Stomach smooth muscle (tissue), 2 donors: ENCODE measurements at regions not wholly inside any gene's neighbourhood (a gene's known extent, or its start where the extent isn't known, plus 50 kb on each side); places are given as distances from the start of the nearest gene placed in this dataset.

Experiments
- H3K27ac ChIP-seq: one replicate; pipeline ENCODE4 v1.7.0; 2013; ENCODE audit warnings: mild to moderate bottlenecking, low read length, inconsistent platforms
- H3K27me3 ChIP-seq, 2 donors: one replicate each; pipeline ENCODE4 v1.7.0; 2013; ENCODE audit warnings: low read length in 2 of 2; ENCODE audit not compliant: insufficient read depth in 2 of 2, control insufficient read depth in 1 of 2
- H3K36me3 ChIP-seq, 2 donors: one replicate each; pipeline ENCODE4 v1.7.0; 2013; ENCODE audit warnings: low read length in 2 of 2; ENCODE audit not compliant: control insufficient read depth in 2 of 2, insufficient read depth in 2 of 2
- H3K4me1 ChIP-seq: one replicate; pipeline ENCODE4 v1.7.0; 2013; ENCODE audit warnings: low read length; ENCODE audit not compliant: control insufficient read depth, insufficient read depth
- H3K4me3 ChIP-seq, 2 donors: one replicate each; pipeline ENCODE4 v1.7.0; 2013; ENCODE audit warnings: low read length in 2 of 2
- H3K9ac ChIP-seq, 2 donors: one replicate each; pipeline ENCODE4 v1.7.0; 2013; ENCODE audit warnings: low read length in 2 of 2, mild to moderate bottlenecking in 1 of 2
- H3K9me3 ChIP-seq, 2 donors: one replicate each; pipeline ENCODE4 v1.7.0; 2013; ENCODE audit warnings: low read length in 2 of 2; ENCODE audit not compliant: control insufficient read depth in 2 of 2
- donor health status: healthy.
- donor health status: Pancreatic carcinoma.

DNA sequence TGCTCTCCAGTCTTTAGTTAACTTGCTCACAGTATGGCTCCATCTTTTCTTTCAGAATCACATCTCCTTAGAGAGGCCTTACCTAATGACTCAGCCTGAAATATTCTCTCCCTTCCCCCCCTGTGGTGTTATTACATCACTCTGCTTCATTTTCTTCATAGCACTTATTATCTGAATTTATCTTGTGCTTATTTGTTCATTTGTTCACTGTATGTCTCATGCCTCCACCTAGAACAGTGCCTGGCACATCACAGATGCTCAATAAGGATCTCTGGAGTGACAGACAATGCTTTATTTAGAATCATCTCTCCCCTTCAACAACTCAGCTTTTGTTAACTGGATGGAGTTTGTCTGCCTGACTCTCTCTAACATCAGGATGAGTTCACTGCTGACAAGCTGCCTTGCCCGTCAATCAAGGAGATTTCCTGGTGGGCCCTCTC lies 96.6 kb upstream of the MAN1A1 start:
- Histone ChIP-seq H3K36me3 (no peaks in the 10 kb centered on the region), H3K27ac (no peak overlapping the region), H3K4me3 (peak overlapping the region in 1 of 2 donors; percentile 28), H3K9me3 (no peaks in the 10 kb centered on the region), H3K9ac (peak overlapping the region in 1 of 2 donors; percentile 10), H3K4me1 (peaks cover 5% of the 10 kb centered on the region), H3K27me3 (no peaks in the 10 kb centered on the region)

DNA sequence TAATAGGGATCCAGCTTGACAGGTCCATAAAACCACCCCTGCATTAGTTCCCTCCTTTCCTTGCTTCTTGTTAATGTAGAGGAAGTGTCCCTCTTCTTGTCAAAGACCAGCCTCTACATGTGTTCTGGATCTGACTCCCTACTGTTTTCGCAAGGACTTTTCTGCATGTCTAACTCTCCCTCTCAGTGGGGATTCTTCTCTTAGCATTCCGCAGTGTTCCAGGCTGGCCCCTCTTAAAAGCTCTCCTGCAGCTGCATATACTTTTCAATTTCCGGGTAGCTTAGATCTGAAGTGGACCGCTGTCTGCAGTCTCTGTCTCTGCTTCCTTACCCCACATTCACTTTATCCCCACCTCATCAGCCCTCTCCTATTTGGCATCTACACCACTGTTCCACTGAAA lies 96.1 kb upstream of the MAN1A1 start:
- Histone ChIP-seq H3K9ac (no peak overlapping the region), H3K36me3 (no peaks in the 10 kb centered on the region), H3K27ac (no peak overlapping the region), H3K9me3 (no peaks in the 10 kb centered on the region), H3K27me3 (no peaks in the 10 kb centered on the region), H3K4me1 (peaks cover 5% of the 10 kb centered on the region), H3K4me3 (no peak overlapping the region)

DNA sequence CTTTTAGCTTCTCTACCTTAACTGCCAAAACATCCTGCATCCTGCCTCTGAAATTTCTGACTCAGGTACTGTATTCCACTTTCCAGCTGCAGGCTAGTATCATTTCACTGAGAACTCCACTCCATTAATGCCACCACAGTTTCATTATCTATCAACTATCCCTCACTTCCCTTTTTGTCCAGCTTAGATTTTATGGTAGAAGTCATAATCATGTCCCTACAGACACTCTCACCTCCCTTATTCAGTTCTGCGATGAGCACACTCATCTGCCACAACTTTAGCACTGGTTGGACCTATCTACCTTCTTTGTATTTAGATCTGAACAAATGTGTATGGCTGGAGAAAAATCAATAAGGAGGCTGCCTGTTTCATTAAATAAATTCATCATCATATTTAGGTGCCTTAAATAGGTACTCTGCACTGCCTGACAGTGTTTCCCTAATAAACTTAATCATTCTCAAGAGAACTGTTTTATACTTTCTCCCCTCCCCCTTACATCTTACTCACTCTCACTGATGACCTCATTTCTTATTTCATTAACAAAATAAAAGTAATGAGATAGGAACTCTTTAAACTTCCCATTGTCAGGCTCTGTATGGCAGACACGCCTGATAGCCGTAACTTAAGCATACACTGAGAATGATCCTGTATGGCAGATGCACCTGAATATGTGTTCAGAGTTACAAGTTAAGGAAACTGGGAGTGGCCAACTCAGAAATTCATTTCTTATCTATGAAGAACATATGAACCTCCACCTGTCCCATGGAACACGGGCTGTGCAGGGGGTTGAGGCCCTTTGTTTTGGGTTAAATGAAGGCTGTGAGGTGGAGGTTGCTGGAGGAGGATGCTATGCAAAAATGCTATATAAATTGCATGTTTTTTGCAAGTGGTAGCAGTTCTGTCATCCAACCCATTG lies 95.3 kb upstream of the MAN1A1 start:
- peaks cover 5% of the 10 kb centered on the region for H3K4me1 ChIP-seq
- no peak overlapping the region for H3K4me3 ChIP-seq
- H3K9ac ChIP-seq: no peak overlapping the region
- no peaks in the 10 kb centered on the region for H3K36me3 ChIP-seq
- H3K9me3 ChIP-seq: no peaks in the 10 kb centered on the region
- H3K27ac ChIP-seq: no peak overlapping the region
- H3K27me3 ChIP-seq: no peaks in the 10 kb centered on the region

DNA sequence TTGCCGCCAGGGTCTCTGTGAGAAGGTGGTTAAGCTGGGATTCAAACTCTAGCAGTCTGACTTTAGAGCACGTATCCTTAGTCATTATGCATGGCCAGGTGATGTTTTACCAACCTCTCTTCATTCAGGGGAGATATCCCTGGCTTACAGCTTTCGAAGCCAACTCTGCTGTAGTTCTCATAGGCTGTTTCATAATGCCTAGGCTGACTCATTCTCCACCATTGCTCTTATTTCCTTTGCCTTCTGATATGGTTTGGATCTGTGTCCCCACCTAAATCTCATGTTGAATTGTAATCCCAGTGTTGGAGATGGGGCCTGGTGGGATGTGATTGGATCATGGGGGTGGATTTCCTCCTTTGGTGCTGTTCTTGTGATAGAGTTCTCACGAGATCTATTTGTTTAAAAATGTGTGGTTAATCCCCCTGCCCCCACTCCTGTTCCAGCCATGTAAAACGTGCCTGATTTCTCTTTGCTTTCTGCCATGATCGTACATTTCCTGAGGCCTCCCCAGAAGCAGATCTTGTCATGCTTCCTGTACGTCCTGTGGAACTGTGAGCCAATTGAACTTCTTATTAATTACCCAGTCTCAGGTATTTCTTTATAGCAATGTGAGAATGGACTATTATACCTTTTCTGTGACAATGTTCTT lies 94.6 kb upstream of the MAN1A1 start:
- Histone ChIP-seq H3K9ac (no peak overlapping the region), H3K4me1 (peaks cover 5% of the 10 kb centered on the region), H3K36me3 (no peaks in the 10 kb centered on the region)

GRCh38 chr6:119442776-119443184 lies 93.2 kb upstream of the MAN1A1 start:
- Histone ChIP-seq H3K36me3 (no peaks in the 10 kb centered on the region), H3K9ac (no peak overlapping the region), H3K9me3 (no peaks in the 10 kb centered on the region), H3K27ac (no peak overlapping the region), H3K4me1 (peaks cover 5% of the 10 kb centered on the region), H3K4me3 (no peak overlapping the region), H3K27me3 (no peaks in the 10 kb centered on the region)

More for the DNA sequence above, 94.6 kb upstream of the MAN1A1 start:
- no peaks in the 10 kb centered on the region for H3K9me3 ChIP-seq
- H3K27me3 ChIP-seq: no peaks in the 10 kb centered on the region
- no peak overlapping the region for H3K27ac ChIP-seq
- no peak overlapping the region for H3K4me3 ChIP-seq

DNA sequence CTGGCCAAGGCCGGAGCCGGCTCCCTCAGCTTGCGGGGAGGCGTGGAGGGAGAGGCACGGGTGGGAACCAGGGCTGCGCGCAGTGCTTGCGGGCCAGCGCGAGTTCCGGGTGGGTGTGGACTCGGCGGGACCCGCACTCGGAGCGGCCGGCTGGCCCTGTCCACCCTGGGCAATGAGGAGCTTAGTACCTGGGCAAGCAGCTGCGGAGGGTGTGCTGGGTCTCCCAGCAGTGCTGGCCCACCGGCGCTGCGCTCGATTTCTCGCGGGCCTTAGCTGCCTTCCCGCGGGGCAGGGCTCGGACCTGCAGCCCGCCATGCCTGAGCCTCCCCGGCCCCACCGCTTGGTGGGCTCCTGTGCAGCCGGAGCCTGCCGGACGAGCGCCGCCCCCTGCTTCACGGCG lies 91.4 kb upstream of the MAN1A1 start:
- Histone ChIP-seq H3K4me1 (no peaks in the 10 kb centered on the region), H3K27ac (no peak overlapping the region), H3K9ac (no peak overlapping the region), H3K9me3 (no peaks in the 10 kb centered on the region), H3K27me3 (no peaks in the 10 kb centered on the region), H3K36me3 (no peaks in the 10 kb centered on the region), H3K4me3 (no peak overlapping the region)

DNA sequence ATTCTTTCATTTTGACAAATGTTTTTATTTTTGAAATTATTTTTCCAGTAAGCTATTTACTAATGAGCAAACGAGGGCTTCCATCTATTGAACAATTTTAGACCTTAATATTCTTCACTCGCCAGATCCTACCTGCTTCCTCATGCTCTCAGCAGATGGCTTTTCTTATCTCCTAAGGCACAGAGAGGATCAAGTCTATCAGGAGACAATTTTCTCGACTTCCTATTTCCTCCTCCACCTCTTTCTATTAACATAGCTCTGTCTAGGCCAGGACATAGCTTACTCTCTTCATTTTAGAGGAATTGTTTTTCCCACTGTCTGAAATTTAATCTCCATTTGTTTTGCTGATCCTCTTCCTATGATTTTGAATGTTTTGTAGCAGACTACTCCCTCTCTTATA lies 87.0 kb upstream of the MAN1A1 start:
- Histone ChIP-seq H3K36me3 (no peaks in the 10 kb centered on the region), H3K9me3 (no peaks in the 10 kb centered on the region), H3K4me1 (no peaks in the 10 kb centered on the region), H3K27me3 (no peaks in the 10 kb centered on the region), H3K27ac (no peak overlapping the region), H3K9ac (no peak overlapping the region), H3K4me3 (no peak overlapping the region)

DNA sequence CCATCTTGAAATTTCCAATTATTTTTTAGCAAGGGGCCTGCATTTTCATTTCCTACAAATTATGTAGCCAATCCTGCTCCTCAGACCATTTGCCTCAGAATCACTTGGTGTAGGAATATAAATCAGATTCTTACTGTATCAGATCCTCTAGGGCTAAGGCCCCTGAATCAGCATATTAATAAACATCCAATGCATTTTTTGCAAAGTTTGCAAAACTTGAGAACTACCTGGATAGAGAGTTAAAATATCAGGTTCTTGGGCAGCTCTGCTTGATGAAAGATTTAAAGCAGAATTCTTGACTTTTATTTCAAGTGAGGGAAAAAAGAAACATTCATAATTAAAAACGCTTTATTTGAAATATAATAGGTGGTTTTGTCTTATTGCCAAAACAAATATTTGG lies 82.2 kb upstream of the MAN1A1 start:
- H3K27me3 ChIP-seq: no peaks in the 10 kb centered on the region
- no peaks in the 10 kb centered on the region for H3K4me1 ChIP-seq
- H3K9me3 ChIP-seq: no peaks in the 10 kb centered on the region
- no peaks in the 10 kb centered on the region for H3K36me3 ChIP-seq
- no peak overlapping the region for H3K9ac ChIP-seq
- H3K4me3 ChIP-seq: no peak overlapping the region
- H3K27ac ChIP-seq: no peak overlapping the region

DNA sequence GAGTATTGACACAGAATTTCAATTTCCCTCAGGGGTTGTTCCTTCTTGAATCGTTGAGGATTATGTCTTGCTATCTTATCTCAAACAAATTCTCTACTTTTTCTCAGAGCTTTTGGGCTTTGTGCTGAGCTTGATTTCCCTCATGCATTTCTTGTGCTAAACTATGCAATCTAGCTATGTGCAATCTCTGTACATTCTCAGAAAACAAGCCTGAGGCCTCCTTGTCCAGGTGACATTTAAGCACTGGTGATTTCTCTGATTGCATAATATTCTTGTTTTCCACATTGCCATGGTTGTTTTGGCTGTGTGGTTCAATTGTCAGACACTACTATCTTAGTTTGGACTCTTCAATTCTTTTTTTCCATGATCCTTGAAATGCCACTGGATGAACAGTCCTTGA lies 81.2 kb upstream of the MAN1A1 start:
- Histone ChIP-seq H3K27ac (no peak overlapping the region), H3K36me3 (no peaks in the 10 kb centered on the region), H3K4me3 (no peak overlapping the region), H3K27me3 (no peaks in the 10 kb centered on the region), H3K9ac (no peak overlapping the region), H3K9me3 (no peaks in the 10 kb centered on the region), H3K4me1 (no peaks in the 10 kb centered on the region)

GRCh38 chr6:119428633-119429032 lies 79.1 kb upstream of the MAN1A1 start:
- H3K4me3 ChIP-seq: no peak overlapping the region
- H3K9me3 ChIP-seq: no peaks in the 10 kb centered on the region

DNA sequence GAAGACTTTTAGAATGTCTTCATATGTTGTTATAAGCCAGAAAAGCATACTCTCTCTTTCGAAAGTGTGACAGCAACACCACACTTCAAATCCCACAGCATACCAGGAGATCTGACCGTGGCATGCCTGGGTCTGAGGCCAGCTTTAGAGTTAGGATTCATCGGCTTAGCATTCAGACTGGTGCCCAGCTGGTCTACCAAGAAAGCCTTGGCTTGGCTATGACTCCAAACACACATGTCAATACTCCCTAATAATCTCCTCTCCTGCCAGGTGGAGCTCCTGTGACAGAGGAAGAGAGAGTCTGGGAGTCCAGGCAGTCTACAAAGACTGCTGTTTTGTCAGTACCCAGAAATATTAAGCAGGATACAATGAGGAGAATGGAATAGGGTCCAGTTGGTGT lies 77.1 kb upstream of the MAN1A1 start:
- no peak overlapping the region for H3K4me3 ChIP-seq
- no peak overlapping the region for H3K9ac ChIP-seq
- H3K36me3 ChIP-seq: no peaks in the 10 kb centered on the region
- no peaks in the 10 kb centered on the region for H3K9me3 ChIP-seq
- H3K4me1 ChIP-seq: no peaks in the 10 kb centered on the region
- no peak overlapping the region for H3K27ac ChIP-seq
- no peaks in the 10 kb centered on the region for H3K27me3 ChIP-seq

More at GRCh38 chr6:119428633-119429032, 79.1 kb upstream of the MAN1A1 start:
- no peaks in the 10 kb centered on the region for H3K36me3 ChIP-seq
- no peak overlapping the region for H3K27ac ChIP-seq
- H3K4me1 ChIP-seq: no peaks in the 10 kb centered on the region
- no peaks in the 10 kb centered on the region for H3K27me3 ChIP-seq
- no peak overlapping the region for H3K9ac ChIP-seq
